SKM-1 treated with dmso at 0.1 percent for 144 hours (cell line): ENCODE measurements at regions not wholly inside any gene's neighbourhood (a gene's known extent, or its start where the extent isn't known, plus 50 kb on each side); places are given as distances from the start of the nearest gene placed in this dataset.

Source experiments
- DNase-seq: peaks from one replicate; lab custom pipeline; 2025; ENCODE audit not compliant: unreplicated experiment; lab: John Stamatoyannopoulos, UW

DNA sequence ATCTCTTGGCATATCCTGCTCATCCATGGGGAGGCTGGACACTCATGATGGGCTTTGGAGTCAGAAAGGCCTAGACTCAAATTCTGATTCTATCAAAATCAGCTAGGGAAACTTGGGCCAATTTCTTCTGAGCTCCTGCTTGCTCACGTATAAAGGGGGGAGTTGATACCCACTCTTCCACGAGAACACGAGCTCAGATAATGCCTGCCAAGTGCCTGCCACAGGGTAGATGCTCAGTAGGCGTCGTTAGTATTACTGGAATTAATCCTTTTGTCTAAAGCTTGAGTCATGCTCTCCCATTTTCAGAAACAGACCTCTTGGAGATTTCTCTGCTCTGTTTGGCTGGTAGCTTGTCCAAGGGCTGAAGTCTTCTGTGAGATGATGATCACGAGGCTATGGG is 238.3 kb upstream of the MVB12B start:
- DNase-seq: no peak

DNA sequence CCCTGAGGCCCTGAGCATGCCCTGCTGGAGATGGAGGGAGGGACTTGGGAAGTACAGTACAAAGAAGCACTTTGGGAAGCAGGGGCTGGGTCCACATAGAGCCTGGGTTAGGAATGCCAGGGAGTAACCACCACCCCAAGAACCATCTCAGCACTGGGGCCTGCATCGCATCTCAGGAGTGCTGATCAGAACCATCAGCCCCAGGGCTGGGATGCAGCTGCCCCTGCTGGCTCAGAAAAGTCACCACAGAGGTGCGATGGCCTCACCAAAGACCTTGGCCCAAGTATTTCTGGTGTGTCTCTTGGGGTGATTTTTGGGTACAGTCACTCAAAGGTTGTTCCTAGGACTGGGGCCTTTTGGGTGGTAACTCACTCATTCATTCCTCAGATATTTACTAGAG is 236.8 kb upstream of the MVB12B start:
- DNase-seq: no peak

DNA sequence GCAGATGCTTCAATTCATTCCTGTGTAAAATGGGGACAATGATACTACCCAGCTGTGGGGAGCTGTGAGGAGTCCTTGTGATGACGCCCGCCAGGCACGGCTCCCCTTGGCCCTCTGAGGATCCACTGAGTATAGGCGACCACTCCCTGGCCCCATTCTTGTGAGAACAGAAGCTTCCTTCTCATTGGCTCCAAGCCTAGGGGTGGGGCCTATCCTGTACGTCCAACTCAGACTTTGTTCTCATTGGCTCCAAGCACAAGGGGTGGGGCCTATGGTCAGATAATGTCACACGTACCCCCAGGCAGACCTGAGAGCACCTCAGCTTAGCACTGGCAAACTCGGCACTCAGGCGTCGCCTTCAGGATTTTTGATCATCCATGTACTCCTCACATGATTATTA is 232.9 kb upstream of the MVB12B start:
- no peak for DNase-seq

DNA sequence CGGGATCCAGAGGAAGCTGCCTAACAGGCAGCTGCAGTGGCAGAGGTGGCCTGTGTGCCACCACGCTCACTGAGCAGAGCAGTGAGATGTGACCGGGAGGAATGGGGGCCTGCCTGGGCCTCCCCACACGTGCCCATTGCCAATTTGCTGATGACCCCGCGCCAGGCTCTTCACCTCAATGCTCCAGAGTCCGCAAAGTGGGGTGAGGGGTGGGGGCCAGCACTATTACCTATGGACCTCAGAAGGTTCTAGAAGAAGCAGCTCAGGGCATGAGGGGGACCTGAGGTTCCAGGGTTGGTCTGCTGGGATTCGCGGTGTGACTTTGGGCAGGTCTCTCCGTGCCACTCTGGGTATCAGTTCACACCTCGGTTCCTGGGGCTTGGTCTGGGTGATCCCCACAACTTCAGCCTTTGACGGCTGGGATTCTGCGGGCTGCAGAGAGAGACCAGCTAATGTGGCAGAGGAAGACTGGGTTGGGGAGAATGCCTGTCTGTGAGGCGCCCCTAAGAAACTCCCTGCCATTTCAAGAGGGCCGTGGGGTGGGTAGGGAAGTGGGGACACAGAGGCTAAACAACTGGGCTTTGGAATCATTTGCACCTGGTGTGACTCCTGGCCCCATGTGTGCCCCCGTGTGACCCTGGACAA is 231.0 kb upstream of the MVB12B start:
- DNase-seq: no peak

DNA sequence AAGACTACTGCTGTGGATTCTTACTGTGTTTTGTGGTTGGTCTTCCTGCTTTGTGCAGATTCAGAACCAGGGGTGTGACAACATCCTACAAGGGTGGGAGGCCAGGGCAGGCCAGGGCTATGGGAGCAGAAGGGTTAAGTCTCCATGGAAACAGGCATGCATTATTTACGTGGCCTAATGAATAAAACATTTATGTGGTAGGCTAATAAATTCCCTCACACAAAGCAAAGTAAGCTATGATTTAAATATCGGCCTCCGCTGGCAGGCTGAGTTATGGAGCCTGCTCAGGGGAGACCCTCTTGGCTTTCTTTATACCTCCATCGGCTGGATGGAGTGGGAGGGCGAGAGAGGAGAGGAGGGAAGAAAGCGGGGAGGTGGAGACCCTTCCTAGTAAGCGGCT is 230.3 kb upstream of the MVB12B start:
- DNase-seq: no peak

DNA sequence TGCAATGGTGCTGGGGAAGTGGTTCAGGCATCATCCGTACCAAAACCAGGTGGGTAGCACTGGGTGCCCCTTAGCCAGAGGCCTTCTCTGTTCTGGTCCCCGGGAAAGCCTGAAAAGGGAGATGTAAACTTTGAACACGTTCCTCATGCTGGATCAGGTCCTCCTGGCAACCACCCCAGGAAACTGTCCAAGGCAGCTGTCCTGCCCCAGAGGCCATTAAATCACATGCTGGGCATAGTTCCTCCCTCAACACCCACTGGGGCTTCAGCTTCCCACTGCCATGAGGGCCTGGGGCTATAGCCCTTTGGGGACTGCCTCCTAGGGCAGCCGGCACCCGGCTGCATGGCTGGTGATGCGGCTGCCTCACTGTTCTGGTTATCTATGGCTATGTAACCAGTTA is 228.9 kb upstream of the MVB12B start:
- DNase-seq: no peak

DNA sequence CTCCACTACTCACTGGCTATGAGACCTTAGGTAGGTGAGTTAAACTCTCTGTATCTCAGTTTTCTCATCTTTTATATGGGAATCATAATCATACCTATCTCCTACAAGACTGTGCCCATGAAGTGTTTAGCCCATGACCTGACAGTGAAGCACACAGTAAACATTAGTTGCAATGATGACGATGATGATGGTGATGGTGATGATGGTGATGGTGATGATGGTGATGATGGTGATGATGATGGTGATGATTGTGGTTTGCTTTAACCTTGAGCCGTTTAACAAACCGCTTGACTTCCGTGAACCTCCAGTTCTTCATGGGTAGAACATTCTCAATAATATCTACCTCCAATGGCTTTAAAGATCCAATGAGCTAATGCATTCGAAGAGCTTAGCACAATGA is 220.2 kb upstream of the MVB12B start:
- DNase-seq: no peak

DNA sequence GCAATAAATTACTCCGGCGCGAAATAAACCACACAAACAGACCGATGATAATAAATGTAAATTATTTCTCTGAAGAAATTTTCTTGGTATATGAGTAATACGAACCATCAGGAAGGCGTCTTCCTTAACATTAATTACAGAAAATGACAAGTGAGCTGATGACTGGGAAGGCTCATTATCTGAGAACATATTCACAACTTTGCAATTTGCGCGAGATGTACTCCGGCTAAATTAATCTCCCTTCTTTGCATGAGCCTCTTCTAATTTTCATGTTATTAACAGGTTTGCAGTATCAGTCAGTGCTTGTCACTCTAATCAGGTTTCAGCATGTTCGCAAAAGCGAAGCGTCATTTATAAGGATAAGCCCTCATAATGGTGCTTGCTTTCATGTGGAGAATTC is 218.9 kb upstream of the MVB12B start:
- no peak for DNase-seq

DNA sequence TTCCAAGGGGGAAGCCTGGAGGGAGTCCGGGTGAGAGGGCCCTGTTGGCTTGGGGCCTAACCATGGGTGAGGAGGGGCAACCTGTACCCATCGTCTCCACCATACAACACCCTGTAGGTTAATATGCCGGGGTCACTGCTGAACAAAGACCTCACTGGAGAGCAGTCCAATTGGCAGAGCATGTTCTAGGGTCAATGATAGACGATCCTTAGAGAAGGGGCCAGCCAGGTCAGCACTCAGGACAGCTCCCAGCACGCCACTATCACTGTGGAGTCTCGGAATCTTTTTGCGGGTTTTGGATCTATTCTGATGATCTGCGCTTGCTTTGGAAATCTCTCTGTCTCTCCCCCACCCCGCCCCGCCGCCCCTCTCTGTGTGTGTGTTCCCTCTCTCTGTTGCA is 218.4 kb upstream of the MVB12B start:
- DNase-seq: no peak

DNA sequence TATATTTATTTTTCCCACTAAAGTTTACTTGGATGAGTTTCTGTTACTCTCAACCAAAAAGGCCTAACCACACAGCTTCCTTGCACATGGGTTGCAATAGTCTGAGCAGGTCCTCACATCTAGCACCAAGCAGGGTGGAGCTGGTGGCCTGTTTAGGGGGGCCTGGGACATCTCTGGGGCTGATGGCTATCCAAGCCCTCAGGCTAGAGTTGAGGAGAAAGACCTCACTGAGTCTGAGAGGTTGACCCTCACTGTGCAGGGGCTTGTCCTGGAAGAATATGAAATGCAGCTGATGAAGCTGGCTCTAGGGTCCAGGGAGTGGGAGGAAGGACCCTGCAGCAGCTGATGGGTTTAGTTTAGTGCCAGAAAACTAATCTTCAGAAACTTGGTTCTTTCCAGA is 217.1 kb upstream of the MVB12B start:
- no peak for DNase-seq

DNA sequence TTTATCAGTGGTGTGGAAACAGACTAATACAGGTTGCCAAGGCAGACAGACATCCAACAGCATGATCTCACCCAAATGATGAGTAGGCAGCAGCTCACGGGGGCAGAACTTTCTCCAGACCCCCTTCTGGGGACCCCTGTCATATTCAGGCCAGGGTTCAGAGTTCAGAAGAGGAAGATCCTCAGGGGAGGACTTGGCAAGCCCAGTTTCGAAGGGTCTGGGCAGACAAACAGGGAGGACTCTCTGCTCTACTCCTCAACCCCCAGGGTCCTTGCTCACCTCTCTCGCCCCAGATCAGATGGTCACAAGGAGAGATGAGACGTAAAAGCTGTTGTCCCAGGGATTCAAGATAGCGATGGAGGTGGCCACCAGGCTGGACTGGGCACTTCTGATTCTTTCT is 215.1 kb upstream of the MVB12B start:
- DNase-seq: no peak

DNA sequence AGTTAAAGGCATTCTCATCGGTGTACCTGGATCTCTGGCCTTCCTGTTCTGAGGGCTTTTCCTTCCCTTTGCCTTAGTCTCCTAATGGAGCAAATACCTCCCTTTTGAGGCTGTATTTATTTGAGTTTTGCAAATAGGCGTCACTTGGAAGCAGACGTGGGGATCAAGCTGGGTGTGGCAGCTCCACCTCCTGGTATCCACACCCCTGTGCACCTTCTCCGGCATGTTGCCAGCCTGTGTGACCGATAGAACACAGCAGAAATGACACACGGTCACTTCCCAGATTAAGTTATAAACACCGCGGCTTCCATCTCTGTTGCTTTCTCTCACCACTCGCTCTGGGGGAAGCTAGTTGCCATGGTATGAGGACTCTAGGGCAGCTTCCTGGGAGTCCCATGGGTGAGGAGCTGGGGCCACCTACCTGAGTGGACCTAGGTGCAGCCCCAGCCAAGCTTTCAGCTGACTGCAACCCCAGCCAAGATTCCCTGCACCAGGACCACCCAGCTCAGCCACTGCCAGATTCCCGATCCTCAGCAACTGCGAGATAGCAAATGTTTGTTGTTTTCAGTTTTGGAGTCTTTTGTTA is 214.4 kb upstream of the MVB12B start:
- DNase-seq: no peak

DNA sequence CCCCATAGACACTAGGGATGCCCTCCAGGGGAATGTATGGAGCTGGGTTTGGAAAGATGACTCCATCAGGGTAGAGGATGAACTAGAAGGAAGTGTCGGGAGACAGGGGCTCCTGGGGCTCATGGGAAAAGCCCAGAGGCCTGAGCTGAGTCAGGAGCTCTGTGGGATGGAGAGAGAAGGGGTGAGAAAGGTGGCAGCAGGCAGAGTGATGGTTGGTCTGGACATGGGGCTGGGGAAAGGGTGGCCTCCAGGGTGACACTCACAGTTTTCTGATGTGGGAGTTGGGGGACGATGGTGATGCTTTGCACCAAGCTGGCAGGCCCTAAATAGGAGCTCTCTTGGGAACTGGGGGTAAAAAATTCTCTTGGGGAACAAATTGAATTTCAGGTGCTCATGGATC is 213.5 kb upstream of the MVB12B start:
- no peak for DNase-seq

DNA sequence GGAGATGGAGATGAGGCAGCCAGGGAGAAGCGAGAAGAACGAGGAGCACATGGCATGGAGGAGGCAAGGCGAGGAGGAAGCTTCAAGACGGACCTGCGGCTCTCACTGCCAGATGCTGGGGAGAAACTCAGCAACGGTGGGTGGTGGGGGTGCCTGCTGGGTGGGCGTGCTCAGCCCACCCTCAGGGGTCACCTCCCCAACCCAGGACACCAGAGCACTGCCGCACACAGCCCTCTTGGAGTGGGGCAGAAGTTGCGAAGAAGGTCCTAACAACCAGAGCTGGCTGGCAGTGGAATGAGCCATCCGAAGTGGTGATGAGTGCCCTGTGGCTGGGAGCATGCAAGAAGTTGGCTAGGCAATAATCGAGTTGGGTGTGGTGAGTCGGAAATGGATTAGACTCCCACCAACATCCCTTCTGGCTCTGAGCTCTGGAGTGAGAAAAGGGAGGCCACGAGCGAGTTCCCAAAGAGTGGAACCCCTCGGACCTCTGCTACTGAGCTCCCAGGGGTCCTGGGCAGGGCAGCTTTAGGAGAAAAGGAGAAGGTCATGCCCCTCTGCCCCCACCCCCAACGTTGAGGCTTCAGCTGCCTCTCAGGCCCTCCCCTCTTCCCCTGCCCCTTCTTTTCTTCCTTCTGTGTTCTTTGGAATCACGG is 212.7 kb upstream of the MVB12B start:
- no peak for DNase-seq

DNA sequence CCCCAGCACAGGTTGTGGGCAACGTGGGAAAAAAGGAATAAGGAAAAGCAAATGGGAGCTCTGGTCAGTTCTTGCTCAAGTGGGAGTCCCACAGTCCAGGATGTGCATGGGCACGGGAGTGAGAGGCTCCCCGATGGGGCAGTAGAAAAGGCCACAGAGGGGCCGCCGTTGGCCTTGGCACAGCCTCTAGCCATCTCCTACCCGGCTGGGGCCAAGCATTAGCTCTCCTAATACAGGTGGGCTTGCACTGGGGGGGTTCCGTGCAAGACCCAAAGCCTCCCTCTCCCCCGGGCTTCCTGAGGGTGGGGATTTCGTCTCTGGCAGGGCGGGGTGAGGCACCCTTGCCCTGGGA is 212.2 kb upstream of the MVB12B start:
- no peak for DNase-seq

DNA sequence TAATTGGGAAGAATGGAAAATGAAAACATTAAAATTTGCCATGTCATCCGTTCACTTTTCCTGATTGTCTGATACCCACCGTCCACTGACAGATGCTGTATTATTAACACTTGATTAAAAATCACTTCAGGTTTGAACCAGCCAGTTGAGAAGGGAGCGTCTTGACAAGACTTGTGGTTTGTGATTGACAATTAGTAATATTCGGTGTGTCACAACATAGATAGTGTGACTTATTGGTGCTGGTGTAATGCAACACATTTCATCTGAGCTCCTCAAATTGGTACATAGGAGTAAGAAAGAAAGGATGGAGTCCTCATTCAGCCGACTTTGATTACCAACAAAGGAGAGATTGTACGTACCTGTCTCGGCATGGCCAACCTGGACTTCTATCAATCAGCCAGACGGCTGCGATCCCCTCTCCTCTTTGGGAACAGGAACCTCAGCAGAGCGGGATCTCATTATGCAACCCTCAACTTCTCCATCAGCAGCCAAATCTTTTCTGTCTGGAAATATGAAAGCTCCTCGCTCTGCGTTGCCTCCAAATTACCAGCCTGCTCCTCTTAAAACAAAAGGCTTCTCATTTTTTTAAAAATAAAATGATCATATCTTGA is 211.7 kb upstream of the MVB12B start:
- no peak for DNase-seq

DNA sequence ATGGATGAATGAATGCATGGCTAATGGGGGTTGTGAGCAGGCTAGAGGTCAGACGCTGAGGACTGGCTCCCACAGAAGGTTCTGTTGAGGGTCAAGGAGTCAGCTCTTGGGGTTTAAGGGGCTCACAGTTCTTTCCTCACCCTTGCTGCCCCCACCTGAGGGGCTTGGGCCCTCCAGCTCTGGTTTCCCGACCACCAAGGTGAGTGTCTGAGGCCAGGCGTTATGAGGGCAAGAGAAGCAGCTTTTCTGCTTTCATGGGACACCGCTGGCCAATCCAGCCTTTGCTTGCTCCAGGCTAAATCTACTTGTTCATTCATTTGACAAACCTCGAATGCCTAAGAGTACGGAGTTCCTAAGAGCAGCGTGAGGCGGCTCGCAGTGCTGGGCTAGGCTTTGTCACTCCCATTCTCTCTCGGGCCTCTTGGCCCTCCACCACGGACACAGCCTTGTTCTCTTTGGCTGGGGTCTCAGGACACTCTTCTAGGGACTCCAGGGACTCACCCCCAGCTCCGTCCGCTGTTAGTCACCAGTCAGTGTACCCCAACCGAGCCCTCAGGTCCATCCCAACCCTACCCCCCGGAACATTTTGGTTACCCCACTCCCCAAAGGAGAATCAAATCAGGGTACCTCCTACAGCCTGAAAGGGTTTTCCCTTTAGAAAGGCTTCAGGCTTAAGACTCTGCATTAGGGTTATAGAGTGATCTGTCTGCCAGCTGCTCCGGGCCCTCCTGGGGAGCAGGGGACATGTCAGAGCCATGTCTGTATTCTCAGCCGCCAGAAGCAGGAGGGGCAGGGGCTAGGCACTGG is 210.1 kb upstream of the MVB12B start:
- DNase-seq: no peak

DNA sequence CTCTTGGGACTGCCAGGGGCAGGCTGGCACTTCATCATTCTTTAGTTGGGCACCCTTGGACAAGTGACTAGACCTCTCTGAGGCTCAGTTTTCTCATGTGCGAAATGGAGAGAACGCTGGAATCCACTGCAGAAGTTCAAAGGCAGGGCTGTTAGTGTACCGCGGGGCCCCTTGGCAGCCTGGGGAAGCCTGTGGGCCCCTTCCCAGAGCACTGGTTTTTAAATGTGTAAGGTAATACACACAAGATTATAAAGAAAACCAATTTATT is 209.5 kb upstream of the MVB12B start:
- DNase-seq: no peak

DNA sequence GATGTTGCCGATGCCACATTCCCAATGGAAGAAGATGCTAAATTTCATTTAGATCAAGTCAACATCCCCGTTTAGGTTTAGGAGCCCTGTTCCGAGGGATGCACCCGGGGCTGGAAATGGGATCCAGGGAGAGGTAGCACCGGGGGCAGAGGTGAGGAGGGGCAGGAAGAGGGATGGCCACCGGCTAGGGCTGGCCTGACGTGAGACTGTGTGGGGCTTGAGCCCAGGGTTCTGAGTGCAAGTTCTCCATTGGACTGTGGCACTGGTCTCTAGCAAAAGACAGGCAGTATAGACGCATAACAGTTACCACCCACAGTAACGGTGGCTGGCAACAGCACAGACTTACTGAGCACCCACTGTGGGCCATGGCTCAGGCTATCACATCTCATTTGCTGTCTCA is 209.0 kb upstream of the MVB12B start:
- no peak for DNase-seq

DNA sequence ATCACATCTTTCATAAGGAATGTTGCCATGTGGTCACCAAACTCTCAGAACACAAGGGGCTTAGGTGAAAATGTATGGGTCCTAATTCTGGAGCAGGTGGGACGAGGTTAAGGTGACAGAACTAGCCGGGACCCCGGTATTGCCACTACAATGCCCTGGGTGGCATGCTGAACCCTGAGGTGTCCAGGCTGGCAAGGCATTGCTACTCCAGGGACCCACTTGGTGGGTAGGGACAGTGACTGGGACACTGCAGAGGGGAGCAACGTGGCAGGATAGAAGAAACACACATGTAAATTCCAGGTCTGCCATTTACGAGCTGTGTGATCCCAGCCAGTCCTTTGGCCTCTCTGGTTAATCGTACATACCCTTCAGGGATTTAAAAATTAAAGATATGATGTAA is 206.9 kb upstream of the MVB12B start:
- DNase-seq: no peak

DNA sequence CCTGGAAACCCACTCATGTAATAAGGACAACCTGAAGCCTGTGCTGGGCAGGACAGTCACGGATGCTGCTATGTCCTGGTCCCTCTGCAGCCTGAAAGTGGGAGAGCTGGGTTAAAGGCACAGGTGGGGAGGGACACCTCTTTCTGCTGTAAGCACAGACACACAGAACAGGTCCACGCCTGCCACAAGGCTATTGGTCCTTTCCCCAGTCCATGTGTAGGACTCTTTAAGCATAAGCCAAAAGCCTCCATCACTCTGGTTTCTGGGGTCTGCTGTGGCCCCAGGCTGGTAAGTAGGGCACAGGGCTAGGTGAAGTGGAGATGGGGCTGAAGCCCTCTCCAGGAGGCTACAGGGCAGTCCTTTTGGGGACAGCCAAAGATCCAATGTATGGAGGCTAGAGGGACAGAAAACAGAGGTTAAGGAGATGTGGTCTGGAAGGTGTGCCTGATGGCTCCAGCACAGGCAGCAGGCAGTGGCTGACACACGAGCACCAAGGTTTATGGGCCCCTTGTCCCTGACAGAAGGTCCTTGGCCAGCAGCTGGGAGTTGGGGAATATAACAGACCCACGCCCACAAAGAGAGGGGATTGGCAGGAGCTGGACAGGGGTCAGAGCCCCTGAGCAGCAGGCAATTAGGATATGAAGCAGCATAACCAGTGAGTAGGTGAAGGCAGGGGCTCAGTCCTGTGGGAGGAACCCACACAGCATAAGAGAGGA is 203.6 kb upstream of the MVB12B start:
- no peak for DNase-seq
